Neural progenitor cell (in vitro differentiated cells): ENCODE measurements at regions not wholly inside any gene's neighbourhood (a gene's known extent, or its start where the extent isn't known, plus 50 kb on each side); places are given as distances from the start of the nearest gene placed in this dataset.

ENCODE experiments used
- EZH2 ChIP-seq: fragments of 200-600 bp; sonication (generic); IDR thresholded peaks from 2 replicates; pipeline ENCODE4 v1.6.1; 2017; ENCODE audit warnings: antibody characterized with exemption, mild to moderate bottlenecking, moderate library complexity
- EZH2phosphoT487 ChIP-seq: fragments of 200-600 bp; sonication (generic); IDR thresholded peaks from 2 replicates; pipeline ENCODE4 v1.6.1; 2017; ENCODE audit warnings: antibody characterized with exemption
- TF ChIP-seq, protein P1 (sequence below): fragments of 200-600 bp; sonication (generic); IDR thresholded peaks from 2 replicates; pipeline ENCODE4 v1.5.1; 2017; ENCODE audit warnings: antibody characterized with exemption, mild to moderate bottlenecking

DNA sequence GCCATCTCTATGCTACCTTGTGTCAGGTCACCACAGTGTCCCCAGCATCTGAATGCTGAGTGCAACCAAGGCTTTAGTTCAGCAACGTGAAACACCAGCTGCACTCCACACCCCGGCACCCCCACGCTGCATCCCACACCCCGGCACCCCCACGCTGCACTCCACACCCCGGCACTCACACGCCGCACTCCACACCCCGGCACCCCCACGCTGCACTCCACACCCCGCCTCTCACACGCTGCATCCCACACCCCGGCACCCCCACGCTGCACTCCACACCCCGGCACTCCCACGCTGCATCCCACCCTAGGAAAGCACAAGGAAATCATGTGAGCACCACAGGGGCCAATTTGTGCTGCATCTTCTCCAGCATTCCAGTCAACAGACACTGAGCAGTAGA, 199.8 kb upstream of the FRG1 start:
- TF ChIP-seq, protein P1, sequence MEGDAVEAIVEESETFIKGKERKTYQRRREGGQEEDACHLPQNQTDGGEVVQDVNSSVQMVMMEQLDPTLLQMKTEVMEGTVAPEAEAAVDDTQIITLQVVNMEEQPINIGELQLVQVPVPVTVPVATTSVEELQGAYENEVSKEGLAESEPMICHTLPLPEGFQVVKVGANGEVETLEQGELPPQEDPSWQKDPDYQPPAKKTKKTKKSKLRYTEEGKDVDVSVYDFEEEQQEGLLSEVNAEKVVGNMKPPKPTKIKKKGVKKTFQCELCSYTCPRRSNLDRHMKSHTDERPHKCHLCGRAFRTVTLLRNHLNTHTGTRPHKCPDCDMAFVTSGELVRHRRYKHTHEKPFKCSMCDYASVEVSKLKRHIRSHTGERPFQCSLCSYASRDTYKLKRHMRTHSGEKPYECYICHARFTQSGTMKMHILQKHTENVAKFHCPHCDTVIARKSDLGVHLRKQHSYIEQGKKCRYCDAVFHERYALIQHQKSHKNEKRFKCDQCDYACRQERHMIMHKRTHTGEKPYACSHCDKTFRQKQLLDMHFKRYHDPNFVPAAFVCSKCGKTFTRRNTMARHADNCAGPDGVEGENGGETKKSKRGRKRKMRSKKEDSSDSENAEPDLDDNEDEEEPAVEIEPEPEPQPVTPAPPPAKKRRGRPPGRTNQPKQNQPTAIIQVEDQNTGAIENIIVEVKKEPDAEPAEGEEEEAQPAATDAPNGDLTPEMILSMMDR, result no peak
- TF ChIP-seq EZH2 (no peak), EZH2phosphoT487 (no peak)
